ENCODE measurements at regions not wholly inside any gene's neighbourhood (a gene's known extent, or its start where the extent isn't known, plus 50 kb on each side); places are given as distances from the start of the nearest gene placed in this dataset.

DNA sequence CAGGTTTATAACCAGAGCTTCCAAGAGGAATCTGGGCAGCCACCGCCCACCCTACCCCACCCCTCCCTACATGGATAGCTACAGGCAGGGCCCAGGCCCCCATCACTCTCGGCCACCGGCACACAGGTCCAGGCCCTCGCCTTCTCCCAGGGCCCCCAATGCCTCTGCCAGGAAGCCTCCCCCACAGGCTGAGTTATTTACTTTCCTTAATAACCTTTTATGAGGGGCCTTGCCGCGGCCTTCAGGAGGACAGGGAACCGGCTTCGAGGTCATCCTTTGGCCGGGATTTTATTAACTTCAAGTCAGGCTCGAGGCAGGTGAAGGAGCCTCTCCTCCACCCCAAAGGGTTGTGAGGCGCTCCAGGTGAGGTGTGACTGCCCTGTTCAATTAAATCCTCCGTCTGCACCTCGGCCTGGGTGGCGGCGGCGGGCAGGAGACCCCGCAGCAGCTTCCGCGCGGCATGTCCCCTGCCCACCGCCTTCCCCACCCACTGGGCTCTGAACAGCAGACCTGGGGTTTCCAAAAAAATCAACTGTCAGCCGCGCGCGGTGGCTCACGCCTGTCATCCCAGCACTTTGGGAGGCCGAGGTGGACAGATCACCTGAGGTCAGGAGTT lies 106.5 kb downstream of the MICALL2 start (continued):
- TF ChIP-seq, protein P1, sequence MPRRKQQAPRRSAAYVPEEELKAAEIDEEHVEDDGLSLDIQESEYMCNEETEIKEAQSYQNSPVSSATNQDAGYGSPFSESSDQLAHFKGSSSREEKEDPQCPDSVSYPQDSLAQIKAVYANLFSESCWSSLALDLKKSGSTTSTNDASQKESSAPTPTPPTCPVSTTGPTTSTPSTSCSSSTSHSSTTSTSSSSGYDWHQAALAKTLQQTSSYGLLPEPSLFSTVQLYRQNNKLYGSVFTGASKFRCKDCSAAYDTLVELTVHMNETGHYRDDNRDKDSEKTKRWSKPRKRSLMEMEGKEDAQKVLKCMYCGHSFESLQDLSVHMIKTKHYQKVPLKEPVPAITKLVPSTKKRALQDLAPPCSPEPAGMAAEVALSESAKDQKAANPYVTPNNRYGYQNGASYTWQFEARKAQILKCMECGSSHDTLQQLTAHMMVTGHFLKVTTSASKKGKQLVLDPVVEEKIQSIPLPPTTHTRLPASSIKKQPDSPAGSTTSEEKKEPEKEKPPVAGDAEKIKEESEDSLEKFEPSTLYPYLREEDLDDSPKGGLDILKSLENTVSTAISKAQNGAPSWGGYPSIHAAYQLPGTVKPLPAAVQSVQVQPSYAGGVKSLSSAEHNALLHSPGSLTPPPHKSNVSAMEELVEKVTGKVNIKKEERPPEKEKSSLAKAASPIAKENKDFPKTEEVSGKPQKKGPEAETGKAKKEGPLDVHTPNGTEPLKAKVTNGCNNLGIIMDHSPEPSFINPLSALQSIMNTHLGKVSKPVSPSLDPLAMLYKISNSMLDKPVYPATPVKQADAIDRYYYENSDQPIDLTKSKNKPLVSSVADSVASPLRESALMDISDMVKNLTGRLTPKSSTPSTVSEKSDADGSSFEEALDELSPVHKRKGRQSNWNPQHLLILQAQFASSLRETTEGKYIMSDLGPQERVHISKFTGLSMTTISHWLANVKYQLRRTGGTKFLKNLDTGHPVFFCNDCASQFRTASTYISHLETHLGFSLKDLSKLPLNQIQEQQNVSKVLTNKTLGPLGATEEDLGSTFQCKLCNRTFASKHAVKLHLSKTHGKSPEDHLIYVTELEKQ (tag by site-specific recombination; IDR thresholded peaks at IDR 0.05; ENCODE audit: borderline replicate concordance) = no peak
- TF ChIP-seq GLIS2 (tag by site-specific recombination; IDR thresholded peaks at IDR 0.05) (no peak), ZNF423 (tag by site-specific recombination; IDR thresholded peaks at IDR 0.05) (no peak), ZNF169 (tag by site-specific recombination; IDR thresholded peaks at IDR 0.05) (no peak), ZNF292 (tag by site-specific recombination; IDR thresholded peaks at IDR 0.05; ENCODE audit: borderline replicate concordance, low read depth) (no peak), ZNF629 (tag by site-specific recombination; IDR thresholded peaks at IDR 0.05) (no peak), ZFP69B (tag by site-specific recombination; IDR thresholded peaks at IDR 0.05) (no peak), ZNF792 (tag by site-specific recombination; IDR thresholded peaks at IDR 0.05) (no peak), ZNF23 (tag by site-specific recombination; IDR thresholded peaks at IDR 0.05; ENCODE audit: borderline replicate concordance) (no peak), ZBTB8A (tag by site-specific recombination; IDR thresholded peaks at IDR 0.05) (no peak)
- TF ChIP-seq, protein P2, sequence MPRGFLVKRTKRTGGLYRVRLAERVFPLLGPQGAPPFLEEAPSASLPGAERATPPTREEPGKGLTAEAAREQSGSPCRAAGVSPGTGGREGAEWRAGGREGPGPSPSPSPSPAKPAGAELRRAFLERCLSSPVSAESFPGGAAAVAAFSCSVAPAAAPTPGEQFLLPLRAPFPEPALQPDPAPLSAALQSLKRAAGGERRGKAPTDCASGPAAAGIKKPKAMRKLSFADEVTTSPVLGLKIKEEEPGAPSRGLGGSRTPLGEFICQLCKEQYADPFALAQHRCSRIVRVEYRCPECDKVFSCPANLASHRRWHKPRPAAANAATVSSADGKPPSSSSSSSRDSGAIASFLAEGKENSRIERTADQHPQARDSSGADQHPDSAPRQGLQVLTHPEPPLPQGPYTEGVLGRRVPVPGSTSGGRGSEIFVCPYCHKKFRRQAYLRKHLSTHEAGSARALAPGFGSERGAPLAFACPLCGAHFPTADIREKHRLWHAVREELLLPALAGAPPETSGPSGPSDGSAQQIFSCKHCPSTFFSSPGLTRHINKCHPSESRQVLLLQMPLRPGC (tag by site-specific recombination; IDR thresholded peaks at IDR 0.05) = no peak
- TF ChIP-seq, protein P3, sequence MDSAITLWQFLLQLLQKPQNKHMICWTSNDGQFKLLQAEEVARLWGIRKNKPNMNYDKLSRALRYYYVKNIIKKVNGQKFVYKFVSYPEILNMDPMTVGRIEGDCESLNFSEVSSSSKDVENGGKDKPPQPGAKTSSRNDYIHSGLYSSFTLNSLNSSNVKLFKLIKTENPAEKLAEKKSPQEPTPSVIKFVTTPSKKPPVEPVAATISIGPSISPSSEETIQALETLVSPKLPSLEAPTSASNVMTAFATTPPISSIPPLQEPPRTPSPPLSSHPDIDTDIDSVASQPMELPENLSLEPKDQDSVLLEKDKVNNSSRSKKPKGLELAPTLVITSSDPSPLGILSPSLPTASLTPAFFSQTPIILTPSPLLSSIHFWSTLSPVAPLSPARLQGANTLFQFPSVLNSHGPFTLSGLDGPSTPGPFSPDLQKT (IDR thresholded peaks at IDR 0.05; ENCODE audit: borderline replicate concordance, low read depth, low read length) = no peak

DNA sequence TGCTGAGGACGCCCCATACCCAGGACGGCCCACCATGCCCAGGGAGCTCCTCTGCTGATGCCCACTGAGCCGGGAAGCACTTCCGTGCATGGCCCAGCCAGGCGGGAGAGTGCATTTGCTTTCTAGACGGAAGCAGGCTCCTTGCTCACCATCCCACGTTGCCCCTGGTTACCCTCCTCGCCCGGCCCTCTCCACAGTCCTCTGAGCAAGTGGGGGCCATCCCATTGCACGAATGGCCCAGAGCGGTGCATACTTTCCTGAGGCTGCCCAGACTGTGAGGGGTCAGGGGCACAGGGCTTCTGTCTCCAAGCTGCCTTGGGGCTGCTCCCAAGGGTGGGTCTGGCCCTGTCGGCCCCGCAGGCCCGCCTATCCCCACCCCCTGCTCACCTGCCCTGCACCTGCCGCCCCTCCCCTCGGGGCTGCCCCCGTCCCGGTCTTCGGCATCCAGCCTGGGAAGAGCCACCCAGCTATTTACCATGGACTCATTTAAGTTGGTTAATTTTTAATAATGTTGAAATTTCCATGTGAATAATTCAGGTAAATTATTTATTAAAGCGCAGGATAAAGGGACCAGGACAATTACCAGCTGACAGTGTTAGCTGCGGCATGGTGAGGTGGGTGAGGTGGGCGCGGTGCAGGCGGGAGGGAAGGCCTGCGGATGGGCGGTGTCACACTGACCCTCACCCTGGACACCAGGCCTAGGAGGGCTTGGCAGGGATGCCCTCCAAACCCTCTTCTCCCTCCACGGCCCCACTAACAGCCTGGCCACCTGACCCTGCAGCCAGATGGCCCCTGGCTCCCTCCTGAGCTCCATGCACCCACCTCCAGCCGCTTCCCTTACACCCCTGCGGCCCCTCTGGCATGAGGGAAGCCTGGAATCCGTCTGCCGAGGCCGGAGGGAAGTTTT lies 104.4 kb downstream of the MICALL2 start:
- Histone ChIP-seq H3K4me3 (ENCODE audit: low read depth, low read length) (no peak overlapping the region), H3K4me1 (ENCODE audit: control insufficient read depth, insufficient read depth, low read length) (no peaks in the 10 kb centered on the region), H3K27ac (ENCODE audit: extremely low read depth, low read depth, low read length) (no peak overlapping the region), H3K36me3 (ENCODE audit: control insufficient read depth in 2 of 2, insufficient read depth in 1 of 2, low read length in 2 of 2) (no peaks in the 10 kb centered on the region), H3K9me3 (ENCODE audit: control insufficient read depth, insufficient read depth, low read depth, low read length) (no peaks in the 10 kb centered on the region)
- CTCF ChIA-PET = interaction anchor here (0.5 kb wide), 1 partner anchor 134 kb away, joined by 3 read pairs; no protein-coding TSS in a partner anchor
- POLR2A ChIA-PET = no interaction called here
- TF ChIP-seq ZNF747 (tag by site-specific recombination; IDR thresholded peaks at IDR 0.05) (no peak), ZNF571 (tag by site-specific recombination; IDR thresholded peaks at IDR 0.05) (no peak), ZNF174 (tag by site-specific recombination; IDR thresholded peaks at IDR 0.05) (no peak), ZNF175 (tag by site-specific recombination; IDR thresholded peaks at IDR 0.05) (no peak), ZNF16 (tag by site-specific recombination; IDR thresholded peaks at IDR 0.05; ENCODE audit: low read depth) (no peak), ZNF433 (tag by site-specific recombination; IDR thresholded peaks at IDR 0.05; ENCODE audit: low read depth) (no peak), ZNF561 (tag by site-specific recombination; IDR thresholded peaks at IDR 0.05; ENCODE audit: borderline replicate concordance) (no peak), ZFP3 (tag by site-specific recombination; IDR thresholded peaks at IDR 0.05; ENCODE audit: low read depth) (no peak), ZNF548 (tag by site-specific recombination; IDR thresholded peaks at IDR 0.05) (no peak), ZIC2 (tag by site-specific recombination; IDR thresholded peaks at IDR 0.05) (no peak), ZNF658 (tag by site-specific recombination; IDR thresholded peaks at IDR 0.05) (no peak), ZNF768 (tag by site-specific recombination; IDR thresholded peaks at IDR 0.05) (no peak), ZNF558 (tag by site-specific recombination; IDR thresholded peaks at IDR 0.05) (no peak), ZSCAN16 (tag by site-specific recombination; IDR thresholded peaks at IDR 0.05) (no peak)
- TF ChIP-seq, protein P4, sequence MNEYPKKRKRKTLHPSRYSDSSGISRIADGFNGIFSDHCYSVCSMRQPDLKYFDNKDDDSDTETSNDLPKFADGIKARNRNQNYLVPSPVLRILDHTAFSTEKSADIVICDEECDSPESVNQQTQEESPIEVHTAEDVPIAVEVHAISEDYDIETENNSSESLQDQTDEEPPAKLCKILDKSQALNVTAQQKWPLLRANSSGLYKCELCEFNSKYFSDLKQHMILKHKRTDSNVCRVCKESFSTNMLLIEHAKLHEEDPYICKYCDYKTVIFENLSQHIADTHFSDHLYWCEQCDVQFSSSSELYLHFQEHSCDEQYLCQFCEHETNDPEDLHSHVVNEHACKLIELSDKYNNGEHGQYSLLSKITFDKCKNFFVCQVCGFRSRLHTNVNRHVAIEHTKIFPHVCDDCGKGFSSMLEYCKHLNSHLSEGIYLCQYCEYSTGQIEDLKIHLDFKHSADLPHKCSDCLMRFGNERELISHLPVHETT (tag by site-specific recombination; IDR thresholded peaks at IDR 0.05) = no peak
- TF ChIP-seq, protein P5, sequence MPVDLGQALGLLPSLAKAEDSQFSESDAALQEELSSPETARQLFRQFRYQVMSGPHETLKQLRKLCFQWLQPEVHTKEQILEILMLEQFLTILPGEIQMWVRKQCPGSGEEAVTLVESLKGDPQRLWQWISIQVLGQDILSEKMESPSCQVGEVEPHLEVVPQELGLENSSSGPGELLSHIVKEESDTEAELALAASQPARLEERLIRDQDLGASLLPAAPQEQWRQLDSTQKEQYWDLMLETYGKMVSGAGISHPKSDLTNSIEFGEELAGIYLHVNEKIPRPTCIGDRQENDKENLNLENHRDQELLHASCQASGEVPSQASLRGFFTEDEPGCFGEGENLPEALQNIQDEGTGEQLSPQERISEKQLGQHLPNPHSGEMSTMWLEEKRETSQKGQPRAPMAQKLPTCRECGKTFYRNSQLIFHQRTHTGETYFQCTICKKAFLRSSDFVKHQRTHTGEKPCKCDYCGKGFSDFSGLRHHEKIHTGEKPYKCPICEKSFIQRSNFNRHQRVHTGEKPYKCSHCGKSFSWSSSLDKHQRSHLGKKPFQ (tag by site-specific recombination; IDR thresholded peaks at IDR 0.05) = no peak

Measured in HEK293 (cell line).